Stimulated activated CD8-positive, alpha-beta memory T cell treated with anti-CD3 and anti-CD28 coated beads, Interleukin-4, amount 100 ng/mL, for 4 hours (primary cell): ENCODE measurements at regions not wholly inside any gene's neighbourhood (a gene's known extent, or its start where the extent isn't known, plus 50 kb on each side); places are given as distances from the start of the nearest gene placed in this dataset.

Source experiments
- DNase-seq, 2 donors: peaks; one replicate each; pipeline ENCODE4 v3.0.0-alpha.2; 2020; ENCODE audit warnings: low read depth in 2 of 2, low spot score in 1 of 2

DNA sequence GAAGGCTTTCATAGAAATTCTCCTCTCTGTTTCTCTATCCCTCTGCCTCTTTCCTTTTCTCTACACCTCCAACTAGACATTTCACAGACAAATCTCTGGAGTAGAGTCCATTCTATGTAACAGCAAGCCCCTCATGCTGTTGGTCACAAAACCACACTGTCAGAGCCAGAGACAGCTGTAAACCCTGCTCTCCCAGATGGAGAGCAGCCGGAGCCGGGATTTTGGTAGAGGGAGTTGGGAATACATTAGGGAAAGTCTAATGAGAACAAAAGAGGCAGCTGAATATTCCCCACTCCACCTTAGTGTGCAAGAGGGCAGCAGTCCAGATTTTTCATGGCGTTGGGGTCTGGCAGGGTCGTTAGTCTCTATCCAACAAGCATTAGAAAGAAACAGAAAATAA, 68.3 kb upstream of the EDN1 start:
- DNase-seq, result no peak

DNA sequence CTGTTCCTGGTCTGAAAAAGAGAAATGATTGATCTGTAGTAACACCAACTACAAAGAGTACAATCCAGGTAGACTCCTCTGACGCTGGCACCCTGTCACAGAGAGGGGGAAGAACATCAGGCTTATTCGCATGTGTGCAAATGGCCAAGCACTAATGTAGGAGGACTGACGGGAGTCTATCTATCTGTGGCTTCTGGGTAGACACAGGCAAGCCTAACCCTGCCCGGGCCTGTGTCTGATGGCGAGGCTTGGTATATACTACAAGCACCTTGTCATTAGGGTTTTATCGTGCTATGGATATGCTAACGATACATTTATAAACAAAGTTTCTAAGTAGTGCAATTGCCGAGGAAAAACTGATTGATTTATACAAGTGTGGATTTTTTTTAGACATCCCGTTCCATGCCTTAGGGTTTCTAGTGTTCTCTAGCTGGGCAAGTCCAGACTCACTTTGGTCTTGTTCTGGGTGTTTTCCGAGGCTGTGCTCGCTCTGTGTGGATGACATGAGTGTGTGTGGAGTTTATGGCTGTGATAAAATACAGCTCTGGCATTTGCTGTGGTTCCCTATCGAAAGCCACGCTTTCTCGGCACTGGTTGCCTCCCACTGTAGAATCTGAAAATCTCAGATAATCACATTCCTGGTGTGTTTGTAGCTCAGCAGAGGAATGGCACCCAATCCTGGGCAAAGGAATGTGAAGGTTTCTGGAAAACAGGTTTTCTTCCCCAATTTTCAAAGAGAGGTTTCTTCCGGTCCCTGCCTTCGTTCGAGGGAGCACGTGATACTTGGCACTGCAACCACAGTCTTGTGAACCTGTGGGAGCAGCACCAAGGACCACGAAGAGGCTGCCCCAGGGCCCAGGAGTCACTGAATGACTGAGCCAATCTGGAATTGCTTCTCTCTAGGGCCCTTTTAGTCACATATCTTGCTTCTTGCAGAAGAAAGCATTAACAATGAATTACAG, 67.5 kb upstream of the EDN1 start:
- DNase-seq, result no peak

DNA sequence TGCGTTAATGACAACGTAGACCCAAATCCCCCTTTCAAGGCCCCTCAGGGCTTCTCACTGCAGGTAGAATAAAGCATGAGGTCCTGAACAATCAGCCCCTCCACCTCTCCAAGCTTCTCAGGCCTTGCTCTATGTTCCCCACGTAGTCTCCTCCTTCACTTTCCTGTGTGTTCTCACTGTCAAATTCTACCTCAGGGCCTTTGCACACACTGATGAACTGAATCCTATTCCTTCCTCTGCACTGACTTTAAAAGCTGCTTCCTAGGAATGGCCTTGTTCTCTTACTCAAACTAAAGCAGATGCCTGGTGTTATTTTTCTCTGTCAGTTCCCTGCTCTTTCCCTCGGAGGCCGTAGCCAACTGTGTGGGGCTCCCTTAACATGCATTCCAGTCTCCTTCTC, 66.8 kb upstream of the EDN1 start:
- no peak for DNase-seq

DNA sequence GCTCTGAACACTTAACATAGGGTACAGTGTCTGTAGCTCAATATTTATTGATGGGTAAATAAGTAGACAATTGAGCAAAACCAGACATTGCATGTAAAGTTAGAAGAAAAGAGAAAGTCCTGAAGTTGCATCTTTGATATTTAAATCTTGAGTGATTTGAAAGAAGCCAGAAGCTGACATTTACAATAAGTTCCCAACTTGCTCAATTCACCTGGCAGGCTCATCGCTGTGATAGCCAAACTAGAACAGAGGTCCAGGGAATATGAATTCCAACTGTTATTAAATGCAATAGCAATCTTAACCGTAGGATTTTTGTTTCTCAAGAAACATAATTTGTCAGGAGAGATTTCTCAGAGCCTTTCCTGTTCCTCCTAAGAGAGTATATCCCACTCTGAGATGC, 65.9 kb upstream of the EDN1 start:
- DNase-seq, result no peak

DNA sequence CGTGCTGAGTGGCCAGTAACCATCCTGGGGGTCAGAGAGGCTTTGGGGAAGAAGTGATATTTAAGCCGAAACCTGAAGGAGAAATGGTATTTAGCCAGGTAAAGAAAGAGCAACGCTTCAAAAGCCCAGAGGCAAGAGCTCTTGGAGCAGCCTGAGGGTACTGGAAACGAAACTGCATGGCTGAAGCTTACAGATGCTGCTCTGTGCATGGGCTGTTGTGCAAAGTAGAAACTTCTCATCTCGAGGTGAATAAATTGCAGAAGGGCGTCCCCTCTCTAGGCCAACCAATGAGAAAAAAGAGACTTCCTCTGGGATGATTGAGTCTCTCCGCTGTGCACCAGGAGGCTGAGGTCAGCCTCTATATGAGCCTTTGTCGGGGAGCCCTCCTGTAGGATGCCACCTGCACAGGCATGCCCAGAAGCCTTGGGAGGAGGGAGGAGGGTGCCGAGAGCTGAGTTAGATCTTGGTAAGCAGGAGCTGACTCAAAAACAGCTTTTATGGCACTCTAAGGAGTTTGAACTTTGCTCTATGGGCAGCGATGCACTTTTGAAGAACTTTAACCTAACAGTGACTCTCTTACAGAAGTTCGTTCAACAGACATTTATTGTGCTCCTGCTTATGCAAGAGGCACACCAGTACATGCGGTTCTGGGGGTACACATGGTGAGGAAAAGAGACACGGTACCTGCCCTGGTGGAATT, 61.6 kb upstream of the EDN1 start:
- DNase-seq, result no peak

DNA sequence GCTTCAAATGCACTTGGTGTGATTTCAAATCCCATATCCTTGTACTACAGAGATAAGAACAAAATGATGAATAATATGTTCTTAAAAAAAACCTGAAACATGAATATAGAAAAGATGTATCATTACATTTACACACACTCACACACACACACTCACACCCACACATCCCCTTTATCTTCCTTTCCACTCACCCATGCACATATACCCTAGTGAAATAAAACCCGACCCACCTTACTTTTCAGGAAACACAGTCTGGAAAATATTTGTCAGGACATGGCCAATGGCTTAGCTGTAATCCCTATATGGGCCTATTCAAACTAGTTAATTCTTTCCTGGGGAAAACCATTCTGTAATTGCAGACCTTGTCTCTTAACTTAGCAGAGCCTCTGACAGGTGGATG, 60.8 kb upstream of the EDN1 start:
- DNase-seq, result no peak

DNA sequence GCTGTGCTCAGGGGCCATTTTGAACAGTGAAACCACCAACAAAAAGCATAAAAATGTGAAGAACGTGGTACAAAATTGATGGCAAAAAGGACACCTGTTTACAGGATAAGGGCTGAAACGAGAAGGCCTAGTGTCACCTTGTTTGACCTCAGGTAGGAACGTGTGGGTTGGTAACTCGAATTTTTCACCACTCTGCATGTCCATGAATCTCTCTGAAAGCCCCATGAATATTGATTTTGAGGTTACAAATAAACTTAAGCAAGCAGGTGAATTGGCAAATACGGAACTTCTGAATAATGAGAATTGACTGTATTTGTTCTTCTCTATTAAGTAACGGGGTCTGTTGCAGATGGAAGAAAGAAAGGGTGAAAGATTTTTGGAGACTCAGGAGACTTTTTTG, 59.6 kb upstream of the EDN1 start:
- DNase-seq, result no peak

DNA sequence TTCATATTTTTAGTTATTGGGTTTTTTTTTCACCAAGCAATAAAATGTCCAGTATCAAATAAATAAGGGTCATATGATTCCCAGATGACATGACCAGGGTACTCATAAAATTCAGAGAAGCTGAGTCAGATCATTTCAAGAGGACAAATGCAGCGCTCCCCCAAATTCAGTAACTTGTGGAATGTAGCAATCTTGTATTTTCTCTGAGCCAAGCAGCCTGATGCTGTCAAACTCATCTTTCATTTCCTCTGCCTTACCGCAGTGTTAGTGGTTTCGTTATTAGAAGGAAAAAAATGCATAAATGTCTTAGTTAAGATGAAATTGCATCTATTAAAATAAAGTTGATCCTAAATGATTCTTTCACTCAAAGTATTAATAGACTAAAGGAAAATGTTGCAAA, 57.8 kb upstream of the EDN1 start:
- no peak for DNase-seq

DNA sequence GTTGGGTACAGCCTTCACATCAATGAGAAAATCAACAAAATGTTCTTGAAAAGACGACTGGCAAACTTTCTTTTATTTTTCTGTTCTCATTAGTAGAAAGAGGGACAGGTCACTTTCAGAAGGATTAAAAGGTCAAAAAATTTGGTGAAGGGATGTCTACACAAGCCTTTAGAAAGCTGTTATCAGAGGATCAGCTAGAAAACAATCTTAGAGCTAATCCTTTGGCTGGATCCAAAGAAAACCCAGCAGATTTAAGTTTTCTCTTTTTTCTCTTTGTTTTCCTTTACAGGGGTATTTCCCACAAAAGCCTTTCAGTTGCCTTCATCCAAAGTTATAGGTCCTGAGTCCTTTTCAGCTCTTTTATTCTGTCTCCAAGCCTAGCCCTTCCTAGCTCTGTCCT, 57.3 kb upstream of the EDN1 start:
- no peak for DNase-seq

DNA sequence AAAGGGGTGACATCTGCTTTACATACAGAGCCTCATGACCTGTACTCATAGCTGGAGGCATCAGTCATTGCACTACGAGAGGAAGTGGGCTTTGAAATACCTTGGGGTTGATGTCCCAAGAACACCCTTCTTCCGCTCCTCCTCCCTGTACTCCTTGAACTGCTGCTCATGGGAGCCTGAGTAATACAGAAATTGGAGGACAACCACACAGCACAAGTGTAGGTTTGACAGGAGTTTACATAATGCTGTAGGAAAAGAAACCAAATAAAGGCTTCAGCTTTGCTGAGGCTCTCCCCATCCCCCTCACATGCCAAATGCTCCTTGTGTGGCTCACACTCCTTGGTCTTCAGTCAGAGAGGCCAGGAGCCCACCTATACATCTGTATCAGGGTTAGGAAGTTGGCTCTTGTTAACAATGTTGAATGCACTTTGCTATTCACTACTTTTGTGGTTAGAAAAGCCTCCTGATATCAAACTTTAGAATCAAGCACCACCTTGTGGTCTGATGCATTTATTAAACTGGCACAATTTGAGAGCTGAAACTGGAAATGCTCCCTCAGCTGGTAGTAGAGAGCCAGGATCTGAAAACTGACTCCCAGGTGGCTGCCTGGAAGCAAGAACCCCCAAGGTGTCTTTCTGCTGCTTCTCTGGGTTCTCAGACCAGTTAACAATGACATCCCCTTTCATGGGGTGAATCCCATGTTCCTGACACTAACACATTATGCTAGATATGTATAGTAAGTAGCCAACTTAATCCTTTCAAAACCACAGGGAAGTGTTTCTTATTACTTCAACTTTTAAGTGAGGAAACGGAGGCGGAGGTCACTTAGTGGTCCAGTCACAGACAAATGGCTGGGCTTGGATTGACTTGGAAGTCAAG, 56.2 kb upstream of the EDN1 start:
- peak in 1 of 2 donors; percentile 2 for DNase-seq

DNA sequence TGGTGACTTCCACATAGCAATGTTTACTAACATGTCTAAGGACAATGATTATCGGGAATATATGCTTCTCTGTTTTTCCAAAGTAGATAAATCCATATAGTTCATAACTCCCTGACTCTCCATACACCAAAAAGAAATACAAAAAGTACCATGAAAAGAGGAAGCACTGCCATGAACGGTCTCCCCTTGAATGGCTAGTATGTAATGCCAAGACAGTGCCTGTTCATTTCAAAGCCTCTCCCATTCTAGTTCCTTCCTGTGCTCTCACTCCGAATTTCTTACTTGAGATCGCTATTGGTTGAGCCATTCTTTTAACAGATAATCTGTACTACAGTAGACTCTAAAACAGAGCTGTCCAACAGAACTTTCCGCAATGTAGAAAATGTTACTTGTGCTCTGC, 54.8 kb upstream of the EDN1 start:
- no peak for DNase-seq

DNA sequence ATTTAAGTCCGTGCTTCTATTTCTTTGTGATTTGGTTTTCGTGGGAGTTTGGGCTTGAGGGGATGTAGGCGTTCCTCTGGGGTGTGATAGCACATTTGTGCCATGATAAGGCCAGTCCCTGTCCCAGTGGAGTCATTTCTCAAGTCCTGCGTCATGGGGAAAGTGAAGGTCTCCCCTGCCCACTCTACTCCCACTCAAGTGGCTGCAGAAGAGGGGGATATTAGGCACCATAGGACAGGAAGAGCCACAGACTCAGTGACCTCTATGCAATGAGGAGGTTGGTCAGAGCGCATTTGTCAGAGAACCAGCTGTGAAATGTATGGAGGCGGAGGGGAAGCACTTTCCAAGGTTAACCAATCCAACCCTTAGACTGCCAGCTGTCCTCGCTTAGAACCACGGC, 51.9 kb upstream of the EDN1 start:
- DNase-seq, result no peak
